HEK293 (cell line): ENCODE measurements at regions not wholly inside any gene's neighbourhood (a gene's known extent, or its start where the extent isn't known, plus 50 kb on each side); places are given as distances from the start of the nearest gene placed in this dataset.

Source experiments
- CTCF ChIA-PET: fragments of 350-600 bp; formaldehyde crosslinking; extraction: SDS; loops from one replicate; lab custom pipeline; 2021; ENCODE audit warnings: antibody characterized with exemption; lab: Yijun Ruan, JAX
- POLR2A ChIA-PET: fragments of 300-600 bp; formaldehyde crosslinking; extraction: SDS; loops from one replicate; lab custom pipeline; 2020; ENCODE audit warnings: antibody characterized with exemption, inconsistent platforms; lab: Yijun Ruan, JAX
- H3K27ac ChIP-seq: fragments of 200-500 bp; sonication (Bioruptor generic); 2 replicates; pipeline ENCODE4 v1.5.1; 2014; ENCODE audit warnings: low read depth, low read length, control low read depth, inconsistent platforms; ENCODE audit errors: extremely low read depth
- H3K36me3 ChIP-seq, 2 experiments: fragments of 200-500 bp in 1 of 2; sonication (Bioruptor generic) in 1 of 2; 1 replicate in 1 of 2; 2 replicates in 1 of 2; pipeline ENCODE4 v1.5.1; 2014 to 2017; ENCODE audit warnings: inconsistent platforms in 2 of 2, low read length in 2 of 2; ENCODE audit not compliant: control insufficient read depth in 2 of 2, insufficient read depth in 1 of 2
- H3K4me1 ChIP-seq: fragments of 200-500 bp; sonication (Bioruptor generic); 2 replicates; pipeline ENCODE4 v1.5.1; 2014; ENCODE audit warnings: mild to moderate bottlenecking, low read length, inconsistent platforms; ENCODE audit not compliant: control insufficient read depth, insufficient read depth
- H3K4me3 ChIP-seq: 2 replicates; pipeline ENCODE4 v1.5.1; 2011; ENCODE audit warnings: low read depth, mild to moderate bottlenecking, control low read depth, low read length, moderate library complexity
- H3K9me3 ChIP-seq: fragments of 200-500 bp; sonication (Bioruptor generic); 2 replicates; pipeline ENCODE4 v1.5.1; 2014; ENCODE audit warnings: low read depth, low read length, inconsistent platforms; ENCODE audit not compliant: control insufficient read depth, insufficient read depth
- BCL11A ChIP-seq: fragments of 450-650 bp; formaldehyde crosslinking; IDR thresholded peaks from 2 replicates; pipeline ENCODE4 v1.5.1; 2016; ENCODE audit warnings: low read depth, missing biosample characterization, missing genetic modification characterization
- HOXC10 ChIP-seq: sonication (generic); formaldehyde crosslinking; IDR thresholded peaks from 2 replicates; pipeline ENCODE4 v1.8.1; 2023; ENCODE audit warnings: mild to moderate bottlenecking, missing genetic modification reagents
- OSR2 ChIP-seq: fragments of 450-650 bp; formaldehyde crosslinking; IDR thresholded peaks from 2 replicates; pipeline ENCODE4 v1.5.1; 2016; ENCODE audit warnings: missing biosample characterization, missing genetic modification characterization
- SP3 ChIP-seq: fragments of 450-650 bp; formaldehyde crosslinking; IDR thresholded peaks from 2 replicates; pipeline ENCODE4 v1.5.1; 2016; ENCODE audit warnings: missing biosample characterization, missing genetic modification characterization
- YY2 ChIP-seq: fragments of 450-650 bp; formaldehyde crosslinking; IDR thresholded peaks from 2 replicates; pipeline ENCODE4 v1.5.1; 2016; ENCODE audit warnings: missing biosample characterization, missing genetic modification characterization
- ZFP37 ChIP-seq: fragments of 450-650 bp; formaldehyde crosslinking; IDR thresholded peaks from 2 replicates; pipeline ENCODE4 v1.5.1; 2016; ENCODE audit warnings: missing biosample characterization, missing genetic modification characterization
- ZFP41 ChIP-seq: fragments of 450-650 bp; formaldehyde crosslinking; IDR thresholded peaks from 2 replicates; pipeline ENCODE4 v1.5.1; 2016; ENCODE audit warnings: missing biosample characterization, missing genetic modification characterization, borderline replicate concordance
- ZNF184 ChIP-seq: fragments of 450-650 bp; IDR thresholded peaks from 2 replicates; pipeline ENCODE4 v1.5.1; 2018; ENCODE audit warnings: missing biosample characterization, mild to moderate bottlenecking, missing genetic modification characterization
- ZNF302 ChIP-seq: fragments of 450-650 bp; formaldehyde crosslinking; IDR thresholded peaks from 2 replicates; pipeline ENCODE4 v1.5.1; 2016; ENCODE audit warnings: missing biosample characterization, missing genetic modification characterization, low read depth
- ZNF350 ChIP-seq: fragments of 450-650 bp; formaldehyde crosslinking; IDR thresholded peaks from 2 replicates; pipeline ENCODE4 v1.5.0; 2017; ENCODE audit warnings: missing biosample characterization, mild to moderate bottlenecking, missing genetic modification characterization
- ZNF548 ChIP-seq: fragments of 450-650 bp; formaldehyde crosslinking; IDR thresholded peaks from 2 replicates; pipeline ENCODE4 v1.5.1; 2016; ENCODE audit warnings: missing biosample characterization, missing genetic modification characterization
- ZNF555 ChIP-seq: fragments of 450-650 bp; formaldehyde crosslinking; conservative IDR thresholded peaks from 2 replicates; pipeline ENCODE4 v1.5.1; 2017; ENCODE audit warnings: missing biosample characterization, mild to moderate bottlenecking, missing genetic modification characterization, inconsistent platforms
- ZNF560 ChIP-seq: fragments of 450-650 bp; formaldehyde crosslinking; IDR thresholded peaks from 2 replicates; pipeline ENCODE4 v1.5.1; 2017; ENCODE audit warnings: missing biosample characterization, missing genetic modification characterization, borderline replicate concordance
- ZNF580 ChIP-seq: fragments of 450-650 bp; formaldehyde crosslinking; IDR thresholded peaks from 2 replicates; pipeline ENCODE4 v1.5.1; 2016; ENCODE audit warnings: missing biosample characterization, missing genetic modification characterization
- ZNF600 ChIP-seq: fragments of 450-650 bp; formaldehyde crosslinking; IDR thresholded peaks from 2 replicates; pipeline ENCODE4 v1.5.1; 2016; ENCODE audit warnings: missing biosample characterization, missing genetic modification characterization
- ZNF658 ChIP-seq: fragments of 450-650 bp; formaldehyde crosslinking; IDR thresholded peaks from 2 replicates; pipeline ENCODE4; 2016; ENCODE audit warnings: missing biosample characterization, missing genetic modification characterization
- ZNF701 ChIP-seq: fragments of 450-650 bp; formaldehyde crosslinking; IDR thresholded peaks from 2 replicates; pipeline ENCODE4 v1.5.1; 2016; ENCODE audit warnings: missing biosample characterization, missing genetic modification characterization
- ZNF792 ChIP-seq: fragments of 450-650 bp; formaldehyde crosslinking; IDR thresholded peaks from 2 replicates; pipeline ENCODE4 v1.5.1; 2016; ENCODE audit warnings: missing biosample characterization, missing genetic modification characterization
- ZXDB ChIP-seq: fragments of 450-650 bp; formaldehyde crosslinking; IDR thresholded peaks from 2 replicates; pipeline ENCODE4 v1.5.1; 2016; ENCODE audit warnings: missing biosample characterization, missing genetic modification characterization
- TF ChIP-seq, protein P1 (sequence below): fragments of 450-650 bp; formaldehyde crosslinking; IDR thresholded peaks from 2 replicates; pipeline ENCODE4 v1.5.1; 2016; ENCODE audit warnings: missing biosample characterization, missing genetic modification characterization
- TF ChIP-seq, protein P2 (sequence below): fragments of 450-650 bp; formaldehyde crosslinking; IDR thresholded peaks from 2 replicates; pipeline ENCODE4 v1.5.1; 2016; ENCODE audit warnings: missing biosample characterization, missing genetic modification characterization
- TF ChIP-seq, protein P3 (sequence below): fragments of 450-650 bp; formaldehyde crosslinking; conservative IDR thresholded peaks from 2 replicates; pipeline ENCODE4 v1.5.1; 2016; ENCODE audit warnings: low read depth, missing biosample characterization, missing genetic modification characterization

- POLR2A ChIA-PET = no interaction called here
- CTCF ChIA-PET = no interaction called here
Measured at GRCh38 chr2:48860380-48860779, 104.9 kb upstream of the LHCGR start.

GRCh38 chr2:48856657-48857056 is 101.1 kb upstream of the LHCGR start:
- POLR2A ChIA-PET = no interaction called here
- CTCF ChIA-PET = interaction anchor here (0.7 kb wide), 1 partner anchor 101 kb away, joined by 5 read pairs; the partner anchor contains the start of gene LHCGR
- Histone ChIP-seq H3K9me3 (no peaks in the 10 kb centered on the region), H3K36me3 (no peaks in the 10 kb centered on the region), H3K27ac (no peak overlapping the region), H3K4me3 (no peak overlapping the region), H3K4me1 (no peaks in the 10 kb centered on the region)
- TF ChIP-seq ZNF560 (tag by site-specific recombination) = no peak
- no peak for TF ChIP-seq ZNF350 (tag by site-specific recombination)
- TF ChIP-seq, protein P1, sequence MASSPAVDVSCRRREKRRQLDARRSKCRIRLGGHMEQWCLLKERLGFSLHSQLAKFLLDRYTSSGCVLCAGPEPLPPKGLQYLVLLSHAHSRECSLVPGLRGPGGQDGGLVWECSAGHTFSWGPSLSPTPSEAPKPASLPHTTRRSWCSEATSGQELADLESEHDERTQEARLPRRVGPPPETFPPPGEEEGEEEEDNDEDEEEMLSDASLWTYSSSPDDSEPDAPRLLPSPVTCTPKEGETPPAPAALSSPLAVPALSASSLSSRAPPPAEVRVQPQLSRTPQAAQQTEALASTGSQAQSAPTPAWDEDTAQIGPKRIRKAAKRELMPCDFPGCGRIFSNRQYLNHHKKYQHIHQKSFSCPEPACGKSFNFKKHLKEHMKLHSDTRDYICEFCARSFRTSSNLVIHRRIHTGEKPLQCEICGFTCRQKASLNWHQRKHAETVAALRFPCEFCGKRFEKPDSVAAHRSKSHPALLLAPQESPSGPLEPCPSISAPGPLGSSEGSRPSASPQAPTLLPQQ (tag by site-specific recombination) = no peak
- TF ChIP-seq ZNF580 = no peak
- no peak for TF ChIP-seq ZNF701 (tag by site-specific recombination)
- no peak for TF ChIP-seq ZXDB
- TF ChIP-seq OSR2 (tag by site-specific recombination) = no peak
- TF ChIP-seq SP3 = no peak
- TF ChIP-seq ZNF792 (tag by site-specific recombination) = no peak
- TF ChIP-seq ZFP37 (tag by site-specific recombination) = no peak
- no peak for TF ChIP-seq ZNF555 (tag by site-specific recombination)
- TF ChIP-seq, all 188 proteins: peak for 0

More at GRCh38 chr2:48860380-48860779, 104.9 kb upstream of the LHCGR start:
- H3K36me3 ChIP-seq = no peaks in the 10 kb centered on the region
- no peak overlapping the region for H3K4me3 ChIP-seq
- no peak overlapping the region for H3K27ac ChIP-seq
- no peak for TF ChIP-seq ZNF580
- TF ChIP-seq, protein P2, sequence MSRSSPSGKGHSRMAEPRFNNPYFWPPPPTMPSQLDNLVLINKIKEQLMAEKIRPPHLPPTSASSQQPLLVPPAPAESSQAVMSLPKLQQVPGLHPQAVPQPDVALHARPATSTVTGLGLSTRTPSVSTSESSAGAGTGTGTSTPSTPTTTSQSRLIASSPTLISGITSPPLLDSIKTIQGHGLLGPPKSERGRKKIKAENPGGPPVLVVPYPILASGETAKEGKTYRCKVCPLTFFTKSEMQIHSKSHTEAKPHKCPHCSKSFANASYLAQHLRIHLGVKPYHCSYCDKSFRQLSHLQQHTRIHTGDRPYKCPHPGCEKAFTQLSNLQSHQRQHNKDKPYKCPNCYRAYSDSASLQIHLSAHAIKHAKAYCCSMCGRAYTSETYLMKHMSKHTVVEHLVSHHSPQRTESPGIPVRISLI (tag by site-specific recombination) = no peak
- TF ChIP-seq ZFP41 (tag by site-specific recombination) = no peak
- TF ChIP-seq ZNF302 (tag by site-specific recombination) = no peak
- TF ChIP-seq ZNF555 (tag by site-specific recombination) = no peak
- TF ChIP-seq, protein P3, sequence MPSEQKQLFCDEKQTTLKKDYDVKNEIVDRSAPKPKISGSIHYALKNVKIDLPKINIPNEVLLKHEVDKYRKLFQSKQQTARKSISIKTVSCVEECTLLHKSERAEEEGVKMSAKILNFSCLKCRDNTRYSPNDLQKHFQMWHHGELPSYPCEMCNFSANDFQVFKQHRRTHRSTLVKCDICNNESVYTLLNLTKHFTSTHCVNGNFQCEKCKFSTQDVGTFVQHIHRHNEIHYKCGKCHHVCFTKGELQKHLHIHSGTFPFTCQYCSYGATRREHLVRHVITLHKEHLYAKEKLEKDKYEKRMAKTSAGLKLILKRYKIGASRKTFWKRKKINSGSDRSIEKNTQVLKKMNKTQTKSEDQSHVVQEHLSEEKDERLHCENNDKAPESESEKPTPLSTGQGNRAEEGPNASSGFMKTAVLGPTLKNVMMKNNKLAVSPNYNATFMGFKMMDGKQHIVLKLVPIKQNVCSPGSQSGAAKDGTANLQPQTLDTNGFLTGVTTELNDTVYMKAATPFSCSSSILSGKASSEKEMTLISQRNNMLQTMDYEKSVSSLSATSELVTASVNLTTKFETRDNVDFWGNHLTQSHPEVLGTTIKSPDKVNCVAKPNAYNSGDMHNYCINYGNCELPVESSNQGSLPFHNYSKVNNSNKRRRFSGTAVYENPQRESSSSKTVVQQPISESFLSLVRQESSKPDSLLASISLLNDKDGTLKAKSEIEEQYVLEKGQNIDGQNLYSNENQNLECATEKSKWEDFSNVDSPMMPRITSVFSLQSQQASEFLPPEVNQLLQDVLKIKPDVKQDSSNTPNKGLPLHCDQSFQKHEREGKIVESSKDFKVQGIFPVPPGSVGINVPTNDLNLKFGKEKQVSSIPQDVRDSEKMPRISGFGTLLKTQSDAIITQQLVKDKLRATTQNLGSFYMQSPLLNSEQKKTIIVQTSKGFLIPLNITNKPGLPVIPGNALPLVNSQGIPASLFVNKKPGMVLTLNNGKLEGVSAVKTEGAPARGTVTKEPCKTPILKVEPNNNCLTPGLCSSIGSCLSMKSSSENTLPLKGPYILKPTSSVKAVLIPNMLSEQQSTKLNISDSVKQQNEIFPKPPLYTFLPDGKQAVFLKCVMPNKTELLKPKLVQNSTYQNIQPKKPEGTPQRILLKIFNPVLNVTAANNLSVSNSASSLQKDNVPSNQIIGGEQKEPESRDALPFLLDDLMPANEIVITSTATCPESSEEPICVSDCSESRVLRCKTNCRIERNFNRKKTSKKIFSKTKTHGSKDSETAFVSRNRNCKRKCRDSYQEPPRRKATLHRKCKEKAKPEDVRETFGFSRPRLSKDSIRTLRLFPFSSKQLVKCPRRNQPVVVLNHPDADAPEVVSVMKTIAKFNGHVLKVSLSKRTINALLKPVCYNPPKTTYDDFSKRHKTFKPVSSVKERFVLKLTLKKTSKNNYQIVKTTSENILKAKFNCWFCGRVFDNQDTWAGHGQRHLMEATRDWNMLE (tag by site-specific recombination) = no peak
- TF ChIP-seq YY2 = no peak
- TF ChIP-seq HOXC10 = no peak
- TF ChIP-seq ZXDB = no peak
- no peak for TF ChIP-seq ZNF184
- TF ChIP-seq BCL11A (tag by site-specific recombination) = no peak
- TF ChIP-seq ZNF658 (tag by site-specific recombination) = no peak
- TF ChIP-seq ZNF548 (tag by site-specific recombination) = no peak
- TF ChIP-seq ZNF600 (tag by site-specific recombination) = no peak
- no peaks in the 10 kb centered on the region for H3K4me1 ChIP-seq
- no peaks in the 10 kb centered on the region for H3K9me3 ChIP-seq
